GM21825 (cell line): ENCODE measurements at regions not wholly inside any gene's neighbourhood (a gene's known extent, or its start where the extent isn't known, plus 50 kb on each side); places are given as distances from the start of the nearest gene placed in this dataset.
"Not testable (repeated sequence)": the region's sequence is repeated elsewhere in the genome, so short reads cannot be mapped to it uniquely, and the experiment has no call there.

ENCODE experiments used
- ATAC-seq: cut with Tn5 transposase; IDR thresholded peaks from one replicate; pipeline ENCODE4 v1.9.1; 2021; ENCODE audit warnings: mild to moderate bottlenecking, moderate library complexity; ENCODE audit not compliant: unreplicated experiment

DNA sequence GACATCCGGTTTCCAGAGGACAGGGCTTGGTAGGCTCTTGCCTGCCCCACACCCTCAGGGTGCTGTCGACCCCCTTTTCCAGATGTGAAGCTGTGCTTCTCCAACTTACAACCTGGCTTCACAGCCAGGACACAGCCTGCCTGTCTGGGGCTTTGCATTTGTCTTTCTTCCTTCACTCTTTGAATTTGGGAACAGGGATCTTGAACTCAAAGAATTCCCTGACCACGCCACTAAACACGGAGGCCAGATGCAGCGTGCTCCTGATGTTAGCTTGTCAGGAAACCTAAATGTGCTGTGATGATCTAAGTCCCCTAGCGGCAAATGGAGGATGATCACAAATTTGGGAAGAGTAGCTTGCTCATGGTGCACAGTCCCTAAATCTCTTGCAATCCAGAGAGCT is 244.8 kb upstream of the RGMA start:
- no peak for ATAC-seq

DNA sequence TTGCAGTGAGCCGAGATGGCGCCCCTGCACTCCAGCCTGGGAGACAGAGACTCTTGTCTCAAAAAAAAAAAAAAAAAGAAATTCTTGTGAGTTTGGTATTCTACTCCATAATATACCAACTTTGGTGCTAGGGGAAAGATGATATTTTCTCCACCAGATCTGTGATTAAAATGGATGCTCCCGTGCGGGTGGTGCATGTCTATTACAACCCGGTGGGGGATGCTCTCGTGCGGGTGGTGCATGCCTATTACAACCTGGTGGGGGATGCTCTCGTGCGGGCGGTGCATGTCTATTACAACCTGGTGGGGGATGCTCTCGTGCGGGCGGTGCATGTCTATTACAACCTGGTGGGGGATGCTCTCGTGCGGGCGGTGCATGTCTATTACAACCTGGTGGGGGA is 244.1 kb upstream of the RGMA start:
- ATAC-seq = not testable (repeated sequence)

DNA sequence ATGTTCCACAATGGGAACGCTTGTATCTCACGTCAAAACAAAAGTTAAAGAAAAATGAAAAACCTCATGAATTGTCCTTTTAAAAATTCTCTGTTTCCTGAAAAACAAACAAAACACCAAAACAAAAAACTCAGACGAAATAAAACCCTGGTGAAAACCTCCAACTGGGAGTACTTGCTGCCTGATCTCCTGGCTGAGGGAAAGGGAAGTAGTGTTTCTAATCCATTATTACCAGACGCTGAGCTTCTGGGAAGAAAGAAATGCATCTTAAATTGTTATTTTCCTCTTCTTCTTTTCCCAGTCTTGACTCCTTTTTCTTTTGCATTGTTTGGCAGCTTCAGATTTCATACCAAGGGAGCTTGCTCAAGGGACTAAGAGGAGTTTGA is 243.2 kb upstream of the RGMA start:
- ATAC-seq = no peak

DNA sequence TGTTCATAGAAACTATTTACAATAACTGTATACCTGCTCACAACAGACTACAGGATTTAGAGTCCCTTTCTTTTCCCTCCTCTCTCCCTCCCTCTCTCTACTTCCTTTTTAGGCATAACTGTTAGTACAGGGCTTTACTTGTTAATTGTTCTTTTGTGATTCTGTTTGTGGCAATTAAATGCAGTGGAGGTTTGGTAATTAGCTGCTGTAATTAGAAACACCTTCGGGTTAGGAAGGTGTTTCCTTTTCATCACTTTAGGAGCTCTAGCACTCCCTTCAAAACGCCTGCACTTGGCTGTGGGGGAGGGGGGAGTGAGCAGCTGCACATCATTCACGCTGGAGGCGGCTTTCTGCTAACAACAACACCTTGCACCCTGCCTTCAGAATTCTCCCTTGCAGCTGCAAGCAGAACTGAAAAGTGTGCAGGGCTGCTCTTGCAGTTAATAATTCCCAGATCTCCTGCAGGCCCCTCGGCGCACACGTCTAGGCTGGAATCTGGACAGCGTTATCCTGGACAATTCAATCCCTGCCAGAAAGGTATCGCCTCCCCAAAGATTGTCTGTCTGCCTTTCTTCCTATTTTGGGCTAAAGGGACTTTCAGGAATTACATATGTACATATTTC is 242.6 kb upstream of the RGMA start:
- no peak for ATAC-seq

DNA sequence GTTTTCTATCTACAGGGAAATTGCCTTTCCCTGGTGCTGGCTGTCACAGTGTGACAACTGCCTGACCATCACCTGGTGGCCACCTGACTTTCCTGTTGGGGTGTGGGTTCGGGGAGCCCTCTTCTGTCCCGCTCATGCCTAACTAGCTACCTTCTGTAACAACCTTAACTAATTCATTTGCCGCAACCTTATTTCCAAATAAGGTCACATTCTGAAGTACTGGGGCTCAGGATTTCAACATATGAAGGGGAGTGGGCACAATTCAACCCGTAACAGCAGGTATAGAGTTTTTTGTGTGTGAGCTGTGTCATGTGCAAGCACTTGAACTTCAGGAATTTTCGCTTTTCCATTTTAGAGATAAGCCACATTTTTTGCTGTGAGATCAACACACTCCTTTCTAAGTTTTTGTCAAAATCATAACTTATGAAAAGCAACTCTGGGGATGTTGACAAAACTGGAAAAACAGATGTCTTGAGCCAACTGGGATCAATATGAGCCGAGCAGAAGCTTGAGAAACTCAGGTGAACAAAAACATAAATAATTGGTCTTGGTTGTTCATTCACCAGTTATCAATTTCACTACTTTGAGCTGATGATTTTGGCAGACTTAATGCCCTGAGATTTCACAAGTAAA is 242.0 kb upstream of the RGMA start:
- ATAC-seq = no peak

DNA sequence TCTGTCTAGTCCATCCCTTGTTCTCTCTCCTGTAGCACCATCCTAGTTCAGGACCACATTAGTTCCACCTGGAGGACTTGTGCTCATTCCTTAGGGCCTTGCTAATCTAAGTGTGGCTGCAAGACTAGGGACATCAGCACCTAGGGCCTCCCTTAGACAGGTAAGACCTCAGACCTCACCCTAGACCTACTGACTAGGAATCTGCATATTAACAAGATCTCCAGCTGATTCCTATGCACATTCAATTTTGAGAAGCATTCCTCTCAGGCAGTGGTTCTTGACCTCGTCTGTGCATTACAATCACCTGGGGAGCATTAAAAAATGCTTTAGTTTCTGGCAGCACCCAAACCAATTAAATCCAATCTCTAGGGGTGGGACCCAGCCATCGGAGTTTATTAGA is 238.4 kb upstream of the RGMA start:
- no peak for ATAC-seq

DNA sequence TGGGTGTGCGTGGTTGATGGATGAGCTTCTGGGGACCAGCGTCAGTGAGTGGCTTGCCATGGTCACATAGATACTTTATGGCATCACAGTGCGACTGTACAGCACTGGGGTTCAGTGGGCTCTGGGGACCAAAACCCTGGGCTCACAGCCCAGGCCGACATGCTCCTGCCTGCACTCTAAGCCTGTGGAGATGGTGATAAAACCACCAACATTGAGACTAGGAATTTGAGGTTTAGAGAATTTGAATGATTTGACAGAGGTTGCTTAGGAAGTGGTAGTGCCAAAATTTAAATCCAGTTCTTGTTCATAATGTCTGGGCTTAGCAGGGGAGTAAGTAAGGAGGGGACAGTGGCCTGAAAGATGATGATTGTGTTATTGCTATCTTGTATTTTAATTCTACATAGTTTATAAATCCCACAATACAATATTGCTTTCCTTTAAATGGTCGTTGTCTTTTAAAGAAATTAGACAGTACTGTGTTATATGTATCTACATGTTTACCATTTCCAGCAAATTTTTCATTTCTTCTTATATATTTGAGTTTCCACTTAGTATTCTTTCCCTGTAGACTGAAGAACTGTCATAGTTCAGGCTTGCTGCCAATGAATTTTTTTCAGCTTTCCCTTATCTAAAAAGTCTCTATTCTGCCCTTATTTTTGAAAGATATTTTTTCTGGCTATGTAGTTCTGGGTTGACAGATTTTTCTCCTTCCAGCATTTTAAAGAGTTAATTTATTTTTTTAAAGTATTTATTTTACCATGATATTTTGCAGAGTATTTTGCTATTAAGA is 235.4 kb upstream of the RGMA start:
- no peak for ATAC-seq

DNA sequence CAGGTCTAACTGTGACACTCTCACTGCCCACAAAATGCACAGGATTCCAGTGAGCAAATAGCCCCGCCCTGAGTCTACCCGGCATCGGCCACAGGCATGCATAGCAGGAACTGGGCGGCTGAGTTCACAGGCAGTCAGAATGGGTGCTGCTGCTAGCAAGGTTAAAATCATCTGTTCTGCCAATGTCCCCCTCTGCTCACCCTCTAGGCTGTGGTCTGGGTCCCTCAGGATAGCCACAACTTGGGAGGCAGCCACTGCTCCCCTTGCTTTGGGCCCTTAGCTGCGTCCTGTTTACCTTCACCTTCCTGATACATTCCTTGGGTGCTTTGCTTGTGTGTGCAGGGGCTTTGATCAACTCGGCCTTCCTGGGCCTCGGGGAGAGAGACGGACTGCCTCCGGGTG is 232.9 kb upstream of the RGMA start:
- no peak for ATAC-seq

DNA sequence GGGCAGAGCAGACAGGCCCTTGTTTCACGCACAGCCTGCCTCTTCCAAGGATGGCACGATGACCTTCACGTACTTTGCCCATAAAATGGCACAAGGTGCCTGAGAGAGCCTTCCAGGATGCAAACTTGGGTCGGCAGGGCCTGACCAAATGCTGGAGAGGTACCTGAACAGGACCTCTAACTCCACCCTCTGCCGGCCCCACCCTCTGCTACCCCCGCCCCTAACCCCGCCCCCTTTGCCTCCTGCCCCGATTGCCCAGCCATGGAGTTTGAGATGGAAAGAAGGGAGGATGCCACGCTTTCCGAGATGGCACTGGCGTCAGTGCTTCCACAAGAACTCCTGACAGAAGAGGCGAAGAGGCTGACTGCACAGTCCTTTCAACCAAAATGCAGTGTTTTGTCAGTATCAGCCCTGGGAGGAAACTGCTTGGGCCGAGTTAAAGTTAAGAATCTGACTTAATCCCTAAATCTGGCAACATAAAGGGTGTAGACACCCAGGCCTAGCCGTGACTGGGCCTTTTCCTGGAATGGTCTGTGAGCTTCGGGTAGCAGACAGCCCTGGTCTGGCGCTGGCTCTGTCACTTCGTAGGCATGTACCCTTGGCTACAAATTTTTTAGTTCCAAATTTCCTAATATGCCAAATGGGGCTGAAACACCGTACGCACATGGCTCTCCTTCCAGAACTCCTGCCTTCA is 230.3 kb upstream of the RGMA start:
- ATAC-seq = no peak

DNA sequence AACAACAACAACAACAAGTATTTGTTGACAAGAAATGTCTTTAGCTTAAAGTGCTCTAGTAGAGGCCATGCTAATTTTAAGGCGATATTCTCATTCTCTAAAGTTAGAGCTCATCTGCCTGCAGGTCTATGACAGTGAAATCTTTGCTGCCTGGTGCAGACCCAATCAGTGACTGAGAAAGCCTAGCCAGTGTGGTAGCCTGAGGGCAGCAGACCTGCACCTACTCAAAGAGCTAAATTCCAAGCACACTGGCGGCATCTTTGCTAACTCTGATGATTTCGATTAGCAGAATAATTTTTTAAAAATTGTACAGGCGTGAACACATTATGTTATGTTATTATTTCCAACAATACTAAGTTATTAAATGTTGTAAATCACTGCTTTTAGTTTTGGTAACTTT is 228.8 kb upstream of the RGMA start:
- ATAC-seq = no peak

DNA sequence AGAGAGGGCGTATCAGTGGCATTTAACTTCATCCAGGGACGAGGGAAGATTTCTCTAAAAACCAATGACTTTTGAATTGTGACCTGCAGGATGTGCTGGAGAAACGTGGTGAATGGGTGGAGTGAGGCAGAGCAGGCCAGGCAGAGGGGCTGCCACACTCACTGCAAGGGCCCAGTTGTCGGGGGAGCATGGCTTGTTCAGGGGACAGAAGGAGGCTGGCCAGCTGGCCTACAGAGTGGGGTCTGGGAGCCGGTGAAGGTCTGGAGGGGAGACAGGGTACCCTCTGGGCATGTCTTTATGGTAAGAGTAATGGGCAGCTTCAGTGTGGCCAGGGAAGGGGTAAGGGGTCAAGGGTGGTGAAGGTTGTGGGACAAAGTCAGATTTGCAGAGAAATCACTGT is 225.2 kb upstream of the RGMA start:
- ATAC-seq = no peak

DNA sequence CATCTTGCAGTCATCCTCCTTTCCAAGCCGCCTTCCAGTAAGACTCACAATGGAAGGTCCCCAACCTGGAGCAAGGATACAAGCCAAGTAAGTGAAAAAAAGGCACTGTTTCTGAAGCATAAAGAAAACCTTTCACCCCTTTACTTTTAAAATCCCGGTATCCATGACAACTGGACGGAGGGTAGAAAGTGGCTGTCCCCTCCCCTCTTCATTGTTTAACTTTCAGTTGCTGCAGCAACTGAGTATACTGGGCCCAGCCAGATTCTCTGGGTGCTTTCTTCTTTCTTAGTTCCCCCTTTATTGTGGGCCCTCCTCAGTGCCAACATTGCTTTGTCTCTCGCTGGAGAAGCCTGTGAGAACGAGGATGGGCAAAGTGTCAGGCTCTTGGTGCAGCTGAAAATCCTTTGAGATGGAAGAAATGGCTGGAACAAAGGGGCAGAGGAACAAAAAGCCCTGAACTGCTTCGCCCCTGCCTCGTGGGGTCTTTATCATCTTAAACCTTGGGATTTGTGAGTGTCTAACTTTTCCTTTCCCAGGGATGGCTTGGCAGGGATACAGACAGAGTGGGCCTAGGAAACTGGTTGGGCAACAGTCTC is 224.0 kb upstream of the RGMA start:
- ATAC-seq = no peak

DNA sequence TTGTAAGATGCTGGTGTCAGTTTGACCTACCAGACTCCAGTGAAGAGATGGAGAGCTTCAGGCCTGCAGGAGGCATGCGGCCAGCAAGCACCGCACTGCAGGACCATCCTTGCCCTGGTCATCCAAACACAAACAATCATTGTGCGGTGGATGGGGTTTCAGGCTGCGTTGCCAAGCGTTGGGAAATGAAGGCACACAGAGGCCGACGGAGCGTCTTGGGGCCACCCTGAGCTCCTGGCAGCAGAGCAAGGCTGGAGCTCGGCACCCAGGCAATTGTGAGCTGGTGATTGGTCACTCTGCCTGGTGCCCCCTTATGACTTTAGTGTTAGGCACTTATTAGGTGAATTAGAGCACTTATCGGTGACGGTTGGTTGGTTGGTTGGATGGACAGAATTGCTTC is 222.6 kb upstream of the RGMA start:
- no peak for ATAC-seq

DNA sequence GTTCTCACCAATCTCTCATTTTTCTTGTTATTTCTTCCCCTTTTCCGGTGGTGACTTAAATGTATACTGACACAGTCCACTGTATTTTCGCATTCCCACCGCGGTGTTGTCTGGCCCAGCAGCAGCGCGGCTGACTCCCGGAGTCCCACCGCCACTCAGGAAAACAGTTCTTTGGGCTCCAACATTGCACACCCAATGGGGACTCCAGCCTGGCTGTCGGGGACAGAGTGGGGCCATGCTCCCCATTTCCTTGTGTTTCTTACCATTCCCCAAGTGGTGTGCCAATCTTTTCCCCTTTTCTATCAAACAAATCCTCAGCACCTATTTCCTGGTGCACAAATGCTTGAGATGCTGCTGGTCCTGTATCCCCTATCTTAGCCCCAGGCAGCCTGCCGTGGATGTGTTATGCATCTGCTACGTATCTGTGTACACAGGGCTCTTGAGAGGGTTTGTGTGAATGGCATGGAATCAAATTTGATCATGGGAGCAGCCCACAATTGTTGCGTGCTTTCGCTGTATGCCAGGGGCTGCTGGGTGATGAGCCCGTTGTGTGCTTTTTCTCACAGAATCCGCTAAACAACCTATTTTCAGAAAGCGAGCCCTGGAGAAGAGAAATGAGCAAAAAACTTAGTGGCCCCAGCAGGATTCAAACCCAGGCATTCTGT is 219.1 kb upstream of the RGMA start:
- no peak for ATAC-seq

DNA sequence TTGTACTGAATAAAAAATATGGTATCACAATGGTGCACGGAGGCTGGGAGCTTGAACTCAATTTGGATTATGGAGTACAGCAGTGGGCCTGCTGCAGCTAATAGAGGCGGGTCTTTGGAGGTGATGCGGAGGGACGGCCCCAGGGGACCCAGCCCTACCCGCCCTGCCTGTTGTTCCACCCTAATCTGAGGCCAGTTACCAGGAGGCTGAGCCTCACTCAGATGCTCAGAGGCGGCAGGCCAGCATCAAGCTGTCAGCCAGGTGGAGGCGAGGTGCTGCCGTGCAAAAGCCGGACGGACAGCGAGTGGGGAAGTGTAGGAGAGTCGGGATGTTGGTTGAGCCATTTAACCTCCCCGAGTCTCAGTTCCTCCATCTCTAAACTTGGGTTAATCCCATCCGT is 218.5 kb upstream of the RGMA start:
- no peak for ATAC-seq

DNA sequence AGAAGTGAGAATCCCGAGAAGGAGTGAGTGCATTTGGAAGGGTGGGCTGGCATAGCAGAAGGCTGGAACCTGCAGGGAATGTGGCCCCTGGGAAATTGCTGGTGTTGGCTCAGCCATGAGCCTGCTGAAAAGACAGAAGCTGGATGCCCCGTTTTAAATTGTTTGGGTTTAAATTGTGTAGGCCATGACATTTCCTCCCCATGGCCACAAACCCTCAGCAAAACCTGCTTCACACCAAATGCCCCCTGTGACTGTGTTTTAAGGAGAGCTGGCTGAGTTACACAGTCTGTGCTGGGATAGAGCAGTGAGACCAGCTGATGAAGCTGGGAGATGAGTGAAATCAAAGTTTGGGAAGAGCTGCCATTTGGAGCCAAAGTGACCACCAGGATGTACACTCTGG is 216.3 kb upstream of the RGMA start:
- no peak for ATAC-seq

DNA sequence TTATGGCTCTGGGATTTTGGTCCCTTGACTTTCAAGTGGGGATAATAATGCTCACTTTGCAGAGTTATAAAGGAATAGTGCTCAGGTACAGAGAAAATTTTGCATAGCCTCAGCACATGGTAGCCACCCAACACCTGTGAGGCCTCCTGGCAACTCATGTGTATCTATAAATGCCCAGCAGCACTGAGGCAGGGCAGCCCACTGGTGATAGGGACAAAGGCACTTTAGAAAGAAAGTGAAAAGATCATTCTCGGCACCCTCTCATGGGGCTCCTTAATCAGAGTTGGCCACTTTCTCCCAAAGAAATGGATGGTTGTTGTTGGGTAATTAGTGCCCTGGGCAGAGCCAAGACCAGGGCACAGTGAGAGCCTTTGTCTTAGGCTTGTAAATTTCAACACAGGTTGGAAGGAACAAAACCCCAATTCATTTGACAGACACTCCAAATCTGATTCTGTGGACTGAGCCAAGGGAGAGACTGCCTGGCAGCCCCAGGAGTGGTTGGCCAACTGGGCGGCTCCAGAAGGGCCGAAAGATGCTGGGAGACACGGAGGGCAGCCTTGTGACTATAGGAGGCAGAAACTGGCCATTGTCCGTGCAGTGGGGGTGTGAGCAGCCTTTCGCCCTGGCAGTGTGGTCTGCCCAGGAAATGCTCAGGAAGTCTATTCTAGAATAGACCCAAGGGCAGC is 213.2 kb upstream of the RGMA start:
- ATAC-seq = no peak

DNA sequence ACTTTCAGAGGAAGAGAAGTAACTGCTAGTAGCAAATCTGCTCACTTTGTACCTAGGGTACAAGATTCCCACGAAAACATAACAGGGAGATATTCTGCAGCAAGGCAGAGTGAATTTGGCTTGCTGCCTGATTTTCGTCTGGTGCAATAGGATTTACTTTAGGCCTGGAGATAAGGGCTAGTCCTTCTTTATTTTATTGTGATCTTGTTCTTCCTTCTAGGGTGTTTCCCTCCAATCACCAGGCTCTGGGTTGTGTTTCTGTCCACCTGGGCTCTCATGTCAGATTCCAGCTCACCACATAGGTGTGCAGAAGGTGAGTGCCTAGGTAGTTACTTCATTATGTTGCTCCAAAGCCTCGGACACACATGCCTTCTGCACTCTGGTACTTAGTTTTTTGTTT is 211.8 kb upstream of the RGMA start:
- no peak for ATAC-seq

DNA sequence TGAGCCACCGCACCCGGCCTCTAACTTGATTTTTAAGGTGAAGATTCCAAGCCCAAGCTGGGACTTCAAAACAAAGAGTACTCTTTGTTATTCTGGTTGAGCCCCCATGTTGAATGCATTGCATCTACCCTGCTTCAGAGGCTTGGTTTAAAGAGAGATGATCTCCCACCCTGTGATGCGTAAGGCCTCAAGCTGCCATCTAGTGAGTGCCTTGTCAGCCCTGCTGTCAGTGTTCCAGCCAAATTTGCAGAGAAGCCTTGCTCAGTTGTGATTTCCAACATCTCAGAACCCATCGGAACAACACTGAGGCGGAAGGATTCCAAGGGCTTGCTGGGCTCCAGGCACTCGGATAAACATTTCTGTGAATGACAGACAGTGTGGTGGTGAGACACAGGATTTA is 210.7 kb upstream of the RGMA start:
- ATAC-seq = no peak

DNA sequence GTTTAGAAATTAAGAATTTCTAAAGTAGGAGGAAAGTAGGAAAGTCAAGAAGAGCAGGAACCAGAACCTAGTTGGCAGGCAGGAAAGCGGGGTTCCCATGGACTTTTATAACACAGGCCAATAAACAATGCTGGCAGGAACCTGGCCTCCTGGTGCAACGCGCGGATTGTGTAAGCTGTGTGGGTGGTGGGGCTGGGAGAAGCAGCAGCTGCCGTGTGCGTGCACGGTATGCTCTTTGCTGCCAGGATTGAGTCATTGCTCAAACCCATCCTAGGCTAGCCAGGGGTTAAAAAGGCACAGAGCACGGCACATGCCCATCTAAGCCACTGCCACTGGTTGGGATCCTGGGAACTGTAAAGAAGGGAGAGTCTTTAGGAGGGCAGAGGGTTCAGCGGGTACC is 209.9 kb upstream of the RGMA start:
- no peak for ATAC-seq
